ENCODE measurements at regions not wholly inside any gene's neighbourhood (a gene's known extent, or its start where the extent isn't known, plus 50 kb on each side); places are given as distances from the start of the nearest gene placed in this dataset.

- no peak overlapping the region for H3K4me3 Mint-ChIP-seq
- no peaks in the 10 kb centered on the region for H3K36me3 Mint-ChIP-seq
- DNase-seq (ENCODE audit: low spot score in 2 of 2) (no peak), ATAC-seq (no peak)
- H3K9me3 Mint-ChIP-seq: peaks cover 10% of the 10 kb centered on the region
- no peak overlapping the region for H3K27ac Mint-ChIP-seq
- H3K4me1 Mint-ChIP-seq: no peaks in the 10 kb centered on the region
Measured at GRCh38 chr3:53944028-53944427, 52.4 kb upstream of the SELENOK start.

GRCh38 chr3:53941950-53942349 lies 50.3 kb upstream of the SELENOK start:
- DNase-seq (ENCODE audit: low spot score in 2 of 2) (no peak), ATAC-seq (no peak)
- Mint-ChIP-seq H3K27ac (no peak overlapping the region), H3K9me3 (peaks cover 10% of the 10 kb centered on the region), H3K4me3 (no peak overlapping the region), H3K4me1 (no peaks in the 10 kb centered on the region), H3K36me3 (no peaks in the 10 kb centered on the region)

All from stimulated activated effector memory CD8-positive, alpha-beta T cell treated with anti-CD3 and anti-CD28 coated beads, Interleukin-12 subunit alpha, Interleukin-12 subunit beta, amount 100 ng/mL, for 72 hours (primary cell).